GM12878 (cell line): ENCODE measurements at regions not wholly inside any gene's neighbourhood (a gene's known extent, or its start where the extent isn't known, plus 50 kb on each side); places are given as distances from the start of the nearest gene placed in this dataset.

Experiments used
- ATAC-seq: fragments of 200-7000 bp; cut with Tn5 transposase; 3 replicates; pipeline ENCODE4 v1.9.1; 2020; ENCODE audit warnings: mild to moderate bottlenecking, moderate library complexity
- BruUV-seq: library from RNA; stranded (reverse); fragments of 400-500 nt; replicated peaks from 2 replicates; lab custom pipeline; 2021; lab: Mats Ljungman, UMichigan
- CTCF ChIA-PET: fragments of 300-600 bp; sonication (Branson Sonifier 250); formaldehyde crosslinking; extraction: SDS; loops from one replicate; lab custom pipeline; 2021; ENCODE audit warnings: inconsistent platforms; lab: Yijun Ruan, JAX
- POLR2A ChIA-PET: fragments of 350-600 bp; formaldehyde crosslinking; extraction: SDS; loops from one replicate; lab custom pipeline; 2021; ENCODE audit warnings: inconsistent platforms; lab: Charles Lee
- RAD21 ChIA-PET: fragments of 300-600 bp; sonication (Branson Sonifier 250); formaldehyde crosslinking; loops from one replicate; lab custom pipeline; 2023; ENCODE audit warnings: antibody characterized with exemption; ENCODE audit not compliant: unreplicated experiment; lab: Charles Lee
- SMC1A ChIA-PET: fragments of 300-600 bp; sonication (Branson Sonifier 250); formaldehyde crosslinking; loops from one replicate; lab custom pipeline; 2023; ENCODE audit not compliant: unreplicated experiment, uncharacterized antibody; lab: Charles Lee
- DNase-seq: peaks from one replicate; pipeline ENCODE4 v3.0.0-alpha.2; 2011; ENCODE audit warnings: low read depth, low spot score
- FAIRE-seq: peaks from 3 replicates; lab custom pipeline; 2011; peaks lifted over from hg19 to GRCh38; lab: Jason Lieb, UNC
- H2AFZ ChIP-seq: 2 replicates; pipeline ENCODE4 v1.6.0; 2011; ENCODE audit warnings: low read depth, low read length, control low read depth; ENCODE audit not compliant: control insufficient read depth
- H3K27ac ChIP-seq: 2 replicates; pipeline ENCODE4 v1.5.1; 2011; ENCODE audit warnings: control low read depth; ENCODE audit not compliant: control insufficient read depth, insufficient read depth
- H3K27me3 ChIP-seq, 2 experiments: replicated peaks in 1 of 2; 2 replicates each; pipeline versions ENCODE4 v1.6.0 to v1.6.1; 2011; ENCODE audit warnings: low read length in 1 of 2; ENCODE audit not compliant: control insufficient read depth in 2 of 2, insufficient read depth in 2 of 2
- H3K36me3 ChIP-seq, 2 experiments: 2 replicates each; pipeline ENCODE4 v1.5.1; 2011; ENCODE audit warnings: low read length in 1 of 2; ENCODE audit not compliant: control insufficient read depth in 2 of 2, insufficient read depth in 2 of 2
- H3K4me1 ChIP-seq: 2 replicates; pipeline ENCODE4 v1.6.1; 2011; ENCODE audit warnings: mild to moderate bottlenecking, low read length, moderate library complexity, mixed read lengths; ENCODE audit not compliant: control insufficient read depth, insufficient read depth
- H3K4me2 ChIP-seq: 2 replicates; pipeline ENCODE4 v1.6.0; 2011; ENCODE audit warnings: control low read depth; ENCODE audit not compliant: control insufficient read depth, insufficient read depth
- H3K4me3 ChIP-seq: fragments of 200-600 bp; sonication (generic); 2 replicates; pipeline ENCODE4 v1.5.1; 2016
- H3K79me2 ChIP-seq: 2 replicates; pipeline ENCODE4 v1.6.0; 2011; ENCODE audit warnings: low read length; ENCODE audit not compliant: control insufficient read depth, insufficient read depth
- H3K9ac ChIP-seq: 2 replicates; pipeline ENCODE4 v1.8.0; 2011; ENCODE audit warnings: low read length, control low read depth, mixed read lengths; ENCODE audit not compliant: control insufficient read depth, insufficient read depth
- H3K9me3 ChIP-seq: replicated peaks from 3 replicates; pipeline ENCODE4 v1.5.1; 2011; ENCODE audit warnings: mild to moderate bottlenecking, low read length; ENCODE audit not compliant: control insufficient read depth, insufficient read depth
- H4K20me1 ChIP-seq: 2 replicates; pipeline ENCODE4 v1.6.0; 2011; ENCODE audit not compliant: control insufficient read depth, insufficient read depth
- CBX3 ChIP-seq: fragments of 200-600 bp; sonication (generic); IDR thresholded peaks from 2 replicates; pipeline ENCODE4 v1.6.1; 2016; ENCODE audit warnings: low read depth, borderline replicate concordance
- EP300 ChIP-seq, 2 experiments: fragments of 150-350 bp in 1 of 2; IDR thresholded peaks; 2 replicates each; pipeline ENCODE4 v1.6.1; 2011 to 2012; ENCODE audit warnings: low read depth in 2 of 2, low read length in 2 of 2, borderline replicate concordance in 1 of 2, improper control_type of control experiment in 1 of 2, inconsistent platforms in 1 of 2; ENCODE audit not compliant: control insufficient read depth in 1 of 2
- NRF1 ChIP-seq: conservative IDR thresholded peaks from 2 replicates; pipeline ENCODE4 v1.6.1; 2011; ENCODE audit warnings: mild to moderate bottlenecking, low read depth, low read length, improper control_type of control experiment
- TCF7 ChIP-seq: IDR thresholded peaks from 2 replicates; pipeline ENCODE4 v1.6.1; 2014; ENCODE audit warnings: antibody characterized with exemption, borderline replicate concordance
- ZNF274 ChIP-seq: IDR thresholded peaks from one replicate; pipeline ENCODE4 v1.8.0; 2011; ENCODE audit not compliant: insufficient read length, insufficient read depth
- WGBS: methylation state at CpG from one replicate; pipeline ENCODE4 v1.1.6; 2016; ENCODE audit warnings: low lambda C conversion rate; ENCODE audit not compliant: insufficient replicate concordance, insufficient coverage; ENCODE audit errors: missing lambda C conversion rate; 5-methylcytosine and 5-hydroxymethylcytosine counted together
- in situ Hi-C: fragments of 300-500 bp; cut with MboI; formaldehyde crosslinking; loops from 9 replicates; pipeline ENCODE4 v1.14.3; 2018; ENCODE audit warnings: mixed read lengths
- intact Hi-C: fragments of 100-400 bp; cut with micrococcal nuclease; formaldehyde crosslinking; loops from one replicate; pipeline ENCODE4 v1.14.2; 2022; ENCODE audit not compliant: unreplicated experiment

DNA sequence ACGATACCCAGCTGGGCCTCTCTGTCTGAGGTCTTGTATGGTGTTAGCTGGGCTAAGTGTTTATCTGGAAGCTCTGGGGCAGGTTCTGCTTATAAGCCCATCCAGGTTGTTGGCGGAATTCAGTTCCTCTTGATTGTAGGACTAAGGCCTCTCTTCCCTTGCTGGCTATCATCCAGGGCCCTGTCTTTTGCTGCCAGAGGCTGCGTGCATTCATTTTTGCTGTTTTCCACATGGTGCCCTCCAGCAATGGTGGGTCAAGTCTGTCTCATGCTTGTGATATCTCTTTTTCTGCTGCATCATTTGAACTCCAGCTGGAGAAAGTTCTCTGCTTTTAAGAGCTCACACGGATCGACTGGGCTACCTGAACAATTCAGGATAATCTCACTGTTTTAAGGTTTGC lies 105.7 kb upstream of the ZNF618 start:
- H3K4me1 ChIP-seq: no peaks in the 10 kb centered on the region
- ChIA-PET CTCF (interaction anchor here (1.3 kb wide), 1 partner anchor 33 kb away, joined by 6 read pairs; no protein-coding TSS in a partner anchor), POLR2A (no interaction called here), SMC1A (no interaction called here), RAD21 (no interaction called here)
- no peaks in the 10 kb centered on the region for H3K36me3 ChIP-seq
- TF ChIP-seq TCF7: no peak
- no peak for TF ChIP-seq CBX3
- no peaks in the 10 kb centered on the region for H3K27me3 ChIP-seq
- FAIRE-seq: no peak
- H2AFZ ChIP-seq: no peak overlapping the region
- H4K20me1 ChIP-seq: no peaks in the 10 kb centered on the region
- no peaks in the 10 kb centered on the region for H3K79me2 ChIP-seq
- no peak overlapping the region for H3K4me2 ChIP-seq
- intact Hi-C loops (no loop called here), in situ Hi-C loops (no loop called here)
- no peak overlapping the region for H3K9ac ChIP-seq
- ATAC-seq: no peak
- 19% methylated on average over 5 of the region's 5 CpGs for WGBS
- no peaks in the 10 kb centered on the region for H3K9me3 ChIP-seq
- DNase-seq: no peak
- no peak overlapping the region for H3K4me3 ChIP-seq
- BruUV-seq: no TSS peak
- no peak overlapping the region for H3K27ac ChIP-seq

GRCh38 chr9:113771199-113771598 lies 104.9 kb upstream of the ZNF618 start:
- WGBS: 22% methylated on average over 4 of the region's 4 CpGs
- intact Hi-C loops: no loop called here
- TF ChIP-seq ZNF274 (no peak), NRF1 (no peak), EP300 (IDR thresholded peaks at IDR 0.05; ENCODE audit: borderline replicate concordance in 1 of 2, control insufficient read depth in 1 of 2, low read depth in 2 of 2, low read length in 2 of 2) (no peak)
- ChIA-PET RAD21 (no interaction called here), SMC1A (no interaction called here), CTCF (no interaction called here), POLR2A (no interaction called here)
- H3K79me2 ChIP-seq: no peaks in the 10 kb centered on the region
- no peak overlapping the region for H3K4me2 ChIP-seq
- no peak overlapping the region for H2AFZ ChIP-seq
- no peak for DNase-seq
- no peaks in the 10 kb centered on the region for H3K9me3 ChIP-seq
- no peaks in the 10 kb centered on the region for H3K4me1 ChIP-seq
- ATAC-seq: no peak
- no peak overlapping the region for H3K27ac ChIP-seq
- H4K20me1 ChIP-seq: no peaks in the 10 kb centered on the region
- no peak for FAIRE-seq
- H3K36me3 ChIP-seq: no peaks in the 10 kb centered on the region
- no peak overlapping the region for H3K9ac ChIP-seq
- H3K27me3 ChIP-seq: no peaks in the 10 kb centered on the region
- no peak overlapping the region for H3K4me3 ChIP-seq
- in situ Hi-C loops: no loop called here
- no TSS peak for BruUV-seq
